BJ (cell line): ENCODE measurements at regions not wholly inside any gene's neighbourhood (a gene's known extent, or its start where the extent isn't known, plus 50 kb on each side); places are given as distances from the start of the nearest gene placed in this dataset.

ENCODE experiments used
- CTCF ChIA-PET: fragments of 350-600 bp; formaldehyde crosslinking; extraction: SDS; loops from one replicate; lab custom pipeline; 2021; ENCODE audit warnings: antibody characterized with exemption, inconsistent platforms; lab: Yijun Ruan, JAX
- POLR2A ChIA-PET: fragments of 300-600 bp; sonication (Branson Sonifier 250); formaldehyde crosslinking; extraction: SDS; loops from one replicate; lab custom pipeline; 2021; ENCODE audit warnings: antibody characterized with exemption; lab: Charles Lee
- DNase-seq: peaks from one replicate; pipeline ENCODE4 v3.0.0-alpha.2; 2011; ENCODE audit warnings: low read depth
- H3K27me3 ChIP-seq: 2 replicates; pipeline ENCODE4 v1.6.0; 2011; ENCODE audit warnings: low read length; ENCODE audit not compliant: control insufficient read depth, insufficient read depth
- H3K36me3 ChIP-seq: 2 replicates; pipeline ENCODE4 v1.5.1; 2011; ENCODE audit warnings: low read length; ENCODE audit not compliant: control insufficient read depth, insufficient read depth
- H3K4me3 ChIP-seq: 2 replicates; pipeline ENCODE4 v1.5.1; 2011; ENCODE audit warnings: low read depth, mild to moderate bottlenecking, control low read depth, low read length
- CTCF ChIP-seq: IDR thresholded peaks from 2 replicates; pipeline ENCODE4 v1.5.1; 2011; ENCODE audit warnings: low read depth, mild to moderate bottlenecking, control low read depth, inconsistent platforms, low read length, moderate library complexity; ENCODE audit not compliant: insufficient read depth

GRCh38 chr6:86856937-86857563 lies 80.3 kb upstream of the HTR1E start:
- Histone ChIP-seq H3K27me3 (no peaks in the 10 kb centered on the region), H3K4me3 (no peak overlapping the region), H3K36me3 (no peaks in the 10 kb centered on the region)
- ChIA-PET CTCF (interaction anchor here (0.8 to 1.4 kb wide), 3 partner anchors 20 to 935 kb away, joined by 3 to 4 read pairs (median 4); no protein-coding TSS in a partner anchor), POLR2A (no interaction called here)
- peak; percentile 75 for TF ChIP-seq CTCF
- DNase-seq = no peak

- Histone ChIP-seq H3K36me3 (no peaks in the 10 kb centered on the region), H3K4me3 (no peak overlapping the region), H3K27me3 (no peaks in the 10 kb centered on the region)
- ChIA-PET CTCF (interaction anchor here (0.8 to 1.4 kb wide), 4 partner anchors 10 to 934 kb away, joined by 3 to 5 read pairs (median 4); no protein-coding TSS in a partner anchor), POLR2A (no interaction called here)
- no peak for DNase-seq
- no peak for TF ChIP-seq CTCF
These were observed 80.9 kb upstream of the HTR1E start for GRCh38 chr6:86856379-86856778.

- ChIA-PET POLR2A (no interaction called here), CTCF (no interaction called here)
- no peaks in the 10 kb centered on the region for H3K27me3 ChIP-seq
- no peaks in the 10 kb centered on the region for H3K36me3 ChIP-seq
- no peak overlapping the region for H3K4me3 ChIP-seq
- TF ChIP-seq CTCF = no peak
- no peak for DNase-seq
These were observed 88.3 kb upstream of the HTR1E start for GRCh38 chr6:86848986-86849385.

GRCh38 chr6:86832686-86833085 lies 104.6 kb upstream of the HTR1E start:
- POLR2A ChIA-PET = no interaction called here
- Histone ChIP-seq H3K4me3 (no peak overlapping the region), H3K27me3 (no peaks in the 10 kb centered on the region), H3K36me3 (no peaks in the 10 kb centered on the region)
- no peak for TF ChIP-seq CTCF
- no peak for DNase-seq
- CTCF ChIA-PET = no interaction called here

GRCh38 chr6:86825436-86825835 lies 111.9 kb upstream of the HTR1E start:
- no peaks in the 10 kb centered on the region for H3K27me3 ChIP-seq
- ChIA-PET POLR2A (no interaction called here), CTCF (no interaction called here)
- no peak overlapping the region for H3K4me3 ChIP-seq
- TF ChIP-seq CTCF = no peak
- DNase-seq = no peak
- no peaks in the 10 kb centered on the region for H3K36me3 ChIP-seq
